ENCODE measurements at regions not wholly inside any gene's neighbourhood (a gene's known extent, or its start where the extent isn't known, plus 50 kb on each side); places are given as distances from the start of the nearest gene placed in this dataset.

GRCh38 chr2:191783416-191783815 is 63.5 kb downstream of the CAVIN2 start:
- DNase-seq = no peak
- intact Hi-C loops (cut with micrococcal nuclease) = no loop called here
- ChIA-PET POLR2A (ENCODE audit: unreplicated experiment) (no interaction called here), CTCF (no interaction called here)
- Histone ChIP-seq H3K4me2 (ENCODE audit: low read length) (no peak overlapping the region), H3K79me2 (ENCODE audit: low read length) (no peaks in the 10 kb centered on the region), H3K36me3 (ENCODE audit: low read depth, low read length) (no peaks in the 10 kb centered on the region), H3K4me1 (ENCODE audit: insufficient read depth, low read length) (no peaks in the 10 kb centered on the region), H4K20me1 (ENCODE audit: low read length) (no peaks in the 10 kb centered on the region), H3K9me3 (ENCODE audit: low read length) (no peaks in the 10 kb centered on the region), H3F3A (ENCODE audit: low read length, unreplicated experiment) (no peaks in the 10 kb centered on the region), H3K27me3 (ENCODE audit: low read length) (no peaks in the 10 kb centered on the region), H3K4me3 (ENCODE audit: low read length) (no peak overlapping the region), H2AFZ (ENCODE audit: low read length) (no peak overlapping the region), H3K27ac (ENCODE audit: low read length) (no peak overlapping the region), H3K9me2 (replicated peaks; ENCODE audit: low read length) (no peaks in the 10 kb centered on the region), H3K9ac (ENCODE audit: low read length) (no peak overlapping the region)
- BruUV-seq (replicated peaks) = no TSS peak
- no peak for TF ChIP-seq CTCF (conservative IDR thresholded peaks at IDR 0.05; ENCODE audit: low read depth, low read length)
- TF ChIP-seq EZH2 (IDR thresholded peaks at IDR 0.05; ENCODE audit: low read length, unreplicated experiment) = no peak
- no peak for ATAC-seq

All from PC-3 (cell line).